ENCODE measurements at regions not wholly inside any gene's neighbourhood (a gene's known extent, or its start where the extent isn't known, plus 50 kb on each side); places are given as distances from the start of the nearest gene placed in this dataset.
"Not testable (repeated sequence)": the region's sequence is repeated elsewhere in the genome, so short reads cannot be mapped to it uniquely, and the experiment has no call there.

DNA sequence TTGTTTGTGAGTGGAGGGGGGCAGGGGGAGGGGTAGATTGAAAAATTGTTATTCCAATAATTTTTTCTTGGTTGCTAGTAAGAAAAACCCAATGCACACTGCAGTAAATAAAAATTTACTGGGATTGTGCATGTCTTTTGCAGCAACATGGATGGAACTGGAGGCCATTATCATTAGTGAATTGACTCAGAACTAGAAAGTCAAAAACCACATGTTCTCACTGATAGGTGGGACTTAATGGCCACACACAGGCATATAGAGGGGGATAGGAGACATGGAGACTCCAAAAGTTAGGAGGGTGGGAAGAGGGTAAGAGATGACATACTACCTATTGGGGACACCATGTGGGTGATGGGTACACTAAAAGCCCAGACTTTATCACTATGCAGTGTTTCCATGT, 67.2 kb downstream of the BUB3 start:
- no peak for DNase-seq

DNA sequence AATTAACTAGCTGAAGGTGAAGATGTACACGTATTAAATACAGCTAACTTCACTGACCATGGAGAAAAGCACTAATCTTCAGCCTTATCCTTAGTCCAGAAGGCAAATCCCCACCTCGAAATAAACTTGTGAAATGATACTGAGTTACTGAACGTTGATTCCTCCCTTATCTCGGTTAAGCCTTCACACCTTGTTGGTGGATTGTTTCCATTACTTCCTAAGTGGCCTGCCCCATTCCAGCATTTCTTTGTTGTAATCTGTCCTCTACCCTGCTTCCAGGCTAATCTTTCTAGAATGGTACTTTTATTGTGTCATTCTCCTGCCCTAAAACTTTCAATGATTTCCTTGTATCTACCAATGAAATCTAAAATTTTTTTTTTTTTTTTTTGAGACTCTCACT, 68.6 kb downstream of the BUB3 start:
- no peak for DNase-seq

DNA sequence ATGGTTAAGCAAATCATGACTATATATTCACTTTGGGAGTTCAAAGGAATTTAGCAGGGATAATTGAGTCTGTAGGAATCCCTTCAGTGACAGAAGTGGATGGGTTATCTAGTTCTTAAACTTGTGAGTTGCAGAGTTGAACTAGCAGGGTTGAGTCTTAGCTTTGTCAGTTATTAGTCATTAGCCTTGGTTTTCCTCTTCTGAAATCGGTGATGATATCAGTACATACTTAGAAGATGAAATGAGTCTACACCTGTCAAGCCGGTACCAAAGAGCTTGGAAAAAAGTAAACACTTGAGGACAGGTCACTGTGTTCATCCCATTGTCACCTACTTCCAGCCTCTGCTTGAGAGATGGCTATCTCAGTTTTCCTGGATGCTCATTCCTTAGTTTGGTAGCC, 73.5 kb downstream of the BUB3 start:
- no peak for DNase-seq

DNA sequence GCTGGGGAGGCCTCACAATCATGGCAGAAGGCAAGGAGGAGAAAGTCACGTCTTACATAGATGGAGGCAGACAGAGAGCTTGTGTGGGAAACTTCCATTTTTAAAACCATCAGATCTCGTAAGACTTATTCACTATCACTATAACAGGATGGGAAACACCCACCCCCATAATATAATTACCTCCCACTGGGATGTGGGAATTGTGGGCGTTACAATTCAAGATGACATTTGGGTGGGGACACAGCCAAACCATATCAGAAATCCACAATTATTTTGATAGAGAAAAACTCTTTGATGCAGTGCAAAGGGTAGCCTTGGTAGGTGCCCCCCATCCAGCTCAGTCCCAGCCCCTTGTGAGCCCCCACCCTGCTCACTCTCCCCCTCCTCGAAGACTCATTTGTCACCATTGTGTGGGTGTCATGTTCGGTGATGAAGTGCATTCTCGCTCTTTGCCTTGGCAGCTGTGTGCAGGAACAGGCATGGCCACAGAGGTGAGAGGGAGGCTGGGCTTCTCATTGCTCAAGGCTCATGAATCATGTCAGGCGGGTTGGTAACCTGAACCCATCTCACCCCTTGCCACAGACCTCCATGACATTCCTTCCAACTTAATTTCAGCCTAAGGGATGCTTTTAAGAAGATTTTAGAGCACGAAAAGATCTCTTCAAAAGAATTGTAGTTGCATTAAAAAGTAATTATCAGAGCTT, 75.9 kb downstream of the BUB3 start:
- no peak for DNase-seq

DNA sequence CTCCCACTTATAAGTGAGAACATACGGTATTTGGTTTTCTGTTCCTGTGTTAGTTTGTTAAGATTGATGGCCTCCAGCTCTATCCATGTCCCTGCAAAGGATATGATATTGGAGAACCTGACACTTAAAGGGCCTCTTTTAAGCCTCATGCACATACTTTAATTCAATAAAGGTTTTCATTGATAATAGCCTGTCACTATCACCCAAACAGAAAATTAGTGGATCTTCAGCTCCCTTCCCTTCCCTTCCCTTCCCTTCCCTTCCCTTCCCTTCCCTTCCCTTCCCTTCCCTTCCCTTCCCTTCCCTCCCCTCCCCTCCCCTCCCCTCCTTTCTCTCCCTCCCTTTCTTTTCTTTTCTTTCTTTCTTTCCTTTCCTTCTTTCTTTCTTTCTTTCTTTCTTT, 78.7 kb downstream of the BUB3 start:
- DNase-seq, result not testable (repeated sequence)

DNA sequence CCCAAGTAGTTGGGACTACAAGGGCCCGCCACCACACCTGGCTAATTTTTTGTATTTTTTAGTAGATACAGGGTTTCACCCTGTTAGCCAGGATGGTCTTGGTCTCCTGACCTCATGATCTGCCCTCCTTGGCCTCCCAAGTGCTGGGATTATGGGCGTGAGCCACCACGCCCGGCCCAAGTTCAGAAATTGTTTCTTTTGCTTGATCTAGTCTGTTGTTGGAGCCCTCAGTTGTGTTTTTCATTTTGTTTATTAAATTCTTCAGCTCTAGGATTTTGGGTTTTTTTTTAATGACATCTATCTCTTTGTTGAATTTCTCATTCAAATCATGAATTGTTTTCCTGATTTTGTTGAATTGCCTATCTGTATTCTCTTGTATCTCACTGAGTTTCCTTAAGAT, 80.8 kb downstream of the BUB3 start:
- DNase-seq, result not testable (repeated sequence)

DNA sequence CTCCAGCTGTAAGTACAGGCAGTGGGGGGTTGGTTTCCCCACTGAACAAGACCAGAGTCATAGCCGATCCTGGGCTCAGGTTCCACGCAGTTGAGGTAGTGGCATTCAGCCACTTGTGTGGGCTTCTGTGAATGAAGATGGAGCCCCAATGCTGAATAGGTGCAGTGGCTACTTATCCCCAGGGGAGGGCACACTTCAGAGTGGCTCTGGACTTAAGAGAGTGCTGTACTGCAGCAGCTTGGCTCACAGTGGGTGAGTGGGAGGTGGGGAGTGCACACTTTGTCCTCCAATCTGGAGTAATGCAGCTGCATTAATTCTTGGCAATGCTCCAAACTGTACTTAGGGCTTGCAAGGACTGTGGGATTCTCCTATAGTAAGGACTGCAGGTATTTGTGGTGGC, 81.9 kb downstream of the BUB3 start:
- DNase-seq, result no peak

DNA sequence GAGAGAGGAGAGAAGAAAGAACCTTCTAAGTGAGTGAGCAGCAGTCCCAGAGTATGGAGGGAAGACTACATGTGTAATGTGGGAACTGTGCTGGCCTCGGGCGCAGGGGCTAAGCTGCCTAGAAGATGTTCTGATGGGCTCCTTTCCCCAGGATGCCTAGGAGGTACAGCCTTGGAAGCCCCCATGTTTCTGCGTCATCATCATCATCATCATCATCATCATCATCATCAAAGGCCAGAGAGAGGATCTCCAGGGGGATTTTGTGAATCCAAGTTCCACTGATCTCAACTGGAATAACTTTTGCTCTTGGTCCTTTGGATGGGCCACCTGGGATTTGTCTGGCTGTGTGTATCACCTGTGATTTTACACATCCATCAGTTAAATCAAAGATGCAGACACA, 86.0 kb downstream of the BUB3 start:
- DNase-seq, result no peak

DNA sequence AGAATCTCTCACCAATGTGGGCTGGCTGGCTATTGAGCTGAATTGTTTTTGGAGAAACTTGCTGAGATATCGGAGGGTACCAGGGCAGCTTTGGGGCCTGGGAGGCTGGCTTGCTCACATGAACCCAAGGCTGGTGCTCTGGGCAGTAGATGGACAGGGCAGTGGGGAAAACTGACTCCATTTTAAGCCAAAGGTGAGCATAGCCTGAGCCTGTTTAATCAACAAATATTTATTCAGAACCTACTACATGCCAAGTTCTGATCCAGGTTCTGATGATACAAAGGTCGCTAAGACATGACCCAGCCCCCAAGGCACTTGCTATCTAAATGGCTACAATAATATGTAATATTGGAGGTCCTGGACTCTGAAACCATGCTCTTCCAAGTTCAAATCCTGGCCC, 86.6 kb downstream of the BUB3 start:
- DNase-seq, result no peak

DNA sequence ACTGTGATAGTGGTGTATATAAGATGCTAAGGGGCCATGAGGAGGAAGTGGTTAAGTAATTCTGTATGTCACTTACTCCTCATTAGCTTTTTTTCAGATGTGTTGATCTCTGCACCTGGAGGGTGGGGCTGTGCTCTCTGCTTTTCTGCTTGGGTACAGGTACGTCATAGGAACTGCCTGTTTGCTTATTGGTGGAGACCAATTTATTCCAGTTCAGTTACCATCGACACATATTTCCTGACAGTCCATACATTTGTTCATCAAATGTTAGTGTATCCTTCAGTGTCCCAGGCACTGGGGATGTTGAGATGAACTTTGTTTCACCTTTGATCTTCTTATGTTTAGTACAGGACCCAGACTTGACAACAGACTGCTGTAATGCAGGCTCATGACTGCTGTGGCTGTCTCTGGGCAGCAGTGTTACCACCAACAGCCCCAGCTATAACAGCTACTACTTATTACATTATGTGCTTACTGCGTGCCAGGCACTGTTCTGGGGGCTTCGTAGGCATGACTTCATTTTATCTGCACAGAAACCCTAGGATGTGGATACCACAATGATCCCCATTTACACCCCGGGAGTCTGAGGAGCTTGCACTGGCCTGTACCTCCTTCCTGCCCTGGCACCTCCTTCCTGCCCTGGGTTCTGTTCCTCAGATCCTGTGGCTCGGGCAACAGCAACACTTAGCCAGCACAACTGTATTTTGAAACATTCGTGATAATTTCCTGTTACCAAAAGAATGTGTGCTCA, 87.4 kb downstream of the BUB3 start:
- peak; percentile 85 for DNase-seq

DNA sequence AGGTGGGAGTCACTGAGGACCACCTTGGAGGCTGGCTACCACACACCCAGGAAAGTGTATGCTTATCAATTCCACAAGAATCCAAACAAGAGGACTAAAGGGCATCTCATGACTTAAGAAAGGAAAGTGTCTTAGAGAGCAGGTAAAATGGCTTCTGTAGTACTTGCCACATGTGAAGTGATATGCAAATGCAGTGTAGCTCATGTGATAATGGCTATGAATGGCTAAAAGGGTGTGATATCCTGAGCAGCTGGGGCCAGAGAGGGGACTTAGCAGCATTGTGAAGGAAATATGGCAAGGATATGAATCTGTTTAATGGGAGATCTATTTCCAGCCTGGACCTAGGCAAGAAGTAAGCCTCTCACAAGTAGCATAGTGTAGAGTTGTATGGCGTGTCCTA, 90.5 kb downstream of the BUB3 start:
- DNase-seq, result no peak

DNA sequence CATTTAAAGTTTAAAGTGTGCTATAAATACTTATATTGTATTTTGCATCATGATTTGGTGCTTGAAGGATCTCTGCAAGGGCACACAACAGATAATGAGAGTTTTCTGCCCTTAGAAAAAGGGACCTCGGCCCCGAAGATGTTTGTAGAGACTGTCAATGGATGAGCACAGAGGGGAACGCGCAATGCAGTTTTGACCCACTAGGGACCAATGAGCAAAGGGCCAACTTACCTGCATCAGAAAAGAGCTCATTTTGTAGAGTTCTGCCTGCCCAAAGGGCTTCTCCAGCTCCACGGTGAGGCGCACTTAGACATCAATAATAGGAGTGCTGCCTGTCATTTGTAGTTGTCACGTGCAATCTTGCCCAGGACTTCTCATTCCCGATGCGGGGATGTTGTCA, 91.1 kb downstream of the BUB3 start:
- DNase-seq, result no peak

DNA sequence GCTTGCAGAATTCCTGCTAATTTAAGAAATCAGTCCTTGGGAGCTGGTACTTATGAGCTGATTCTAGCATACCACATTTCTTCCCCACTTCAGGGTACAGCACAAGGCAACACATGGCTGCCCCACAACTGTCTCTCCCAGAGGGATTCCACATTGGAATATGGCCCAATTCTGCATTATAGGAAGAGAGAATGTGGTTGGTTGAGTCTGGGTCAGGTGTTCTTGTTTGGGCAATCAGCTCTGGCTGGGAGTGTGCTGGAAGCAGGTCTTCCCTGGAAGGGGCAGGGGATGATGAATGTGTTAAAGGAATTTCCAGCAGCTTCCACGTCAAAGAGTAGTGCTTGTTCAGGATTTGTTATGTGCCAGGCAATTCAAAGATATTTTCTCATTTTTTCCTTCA, 95.7 kb downstream of the BUB3 start:
- no peak for DNase-seq

DNA sequence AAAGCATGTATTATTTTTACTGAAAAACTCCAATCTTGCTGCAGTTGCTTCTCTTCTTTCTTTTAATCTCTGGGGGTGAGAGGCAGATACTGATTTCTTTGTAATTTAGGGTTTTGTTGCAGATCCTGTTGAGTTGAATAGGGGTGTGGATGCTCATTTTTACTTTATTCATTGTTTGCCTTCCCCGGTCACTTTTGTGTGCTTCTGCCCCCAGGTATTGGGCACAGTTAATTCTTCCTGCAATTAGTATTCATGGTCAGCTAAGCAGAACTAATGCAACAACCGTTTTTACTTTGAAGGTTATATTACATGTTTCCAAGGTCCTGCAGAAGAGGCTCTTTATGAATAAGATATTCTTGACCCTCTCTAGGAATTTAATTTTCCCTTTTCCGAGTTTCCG, 96.4 kb downstream of the BUB3 start:
- DNase-seq, result no peak

DNA sequence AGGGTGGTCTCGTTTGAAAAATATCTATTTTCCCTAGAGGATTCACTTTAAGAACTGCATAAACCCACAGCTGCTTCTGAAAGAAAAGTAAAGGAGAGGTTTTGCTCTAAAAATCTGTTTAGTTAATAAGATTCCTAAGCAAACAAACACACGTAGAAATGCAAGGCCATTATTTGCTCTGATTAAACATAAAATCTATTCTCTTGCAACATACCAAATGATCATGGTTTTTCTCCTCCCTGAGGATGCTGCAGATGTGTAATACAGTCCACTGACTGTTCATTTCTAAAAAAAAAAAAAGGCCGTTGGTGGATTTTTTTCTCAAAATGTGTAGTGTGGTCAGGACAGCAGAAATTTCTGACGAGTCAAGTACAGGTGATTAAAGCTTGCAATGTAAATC, 98.6 kb downstream of the BUB3 start:
- no peak for DNase-seq

DNA sequence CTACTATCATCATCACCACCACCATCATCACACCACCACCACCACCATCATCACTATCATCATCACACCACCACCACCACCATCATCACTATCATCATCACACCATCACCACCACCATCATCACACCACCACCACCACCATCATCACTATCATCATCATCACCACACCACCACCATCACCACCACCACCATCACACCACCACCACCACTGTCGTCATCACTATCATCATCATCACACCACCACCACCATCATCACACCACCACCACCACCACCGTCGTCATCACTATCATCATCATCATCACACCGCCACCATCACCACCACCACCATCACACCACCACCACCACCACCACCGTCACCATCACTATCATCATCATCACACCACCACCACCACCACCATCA, 100.1 kb downstream of the BUB3 start:
- peak; percentile 7 for DNase-seq

DNA sequence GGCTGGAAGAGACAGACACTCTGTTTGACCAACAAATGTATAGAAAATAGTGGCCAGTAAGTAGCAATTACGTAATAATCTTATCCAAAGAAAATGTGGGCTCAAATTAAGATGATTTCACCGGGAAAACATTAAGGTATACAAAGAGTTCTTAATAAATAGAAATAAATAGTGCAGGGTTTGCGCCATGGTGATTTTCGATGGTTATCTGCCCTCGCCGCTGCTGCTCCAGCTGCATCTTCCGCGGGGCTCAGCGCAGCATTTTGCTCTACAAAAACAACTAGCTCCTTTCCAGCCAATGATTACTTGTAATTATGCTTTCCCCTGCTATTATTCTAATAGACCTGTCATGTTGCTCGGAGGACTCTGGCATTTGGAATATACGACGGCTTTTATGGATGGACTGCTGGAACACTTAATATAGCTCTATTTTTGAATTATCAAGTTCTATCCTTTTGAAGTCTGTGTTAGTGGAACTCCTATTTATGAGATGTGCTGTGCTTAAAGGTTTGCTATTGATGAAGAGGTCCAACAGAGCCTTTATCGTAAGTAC, 103.8 kb downstream of the BUB3 start:
- DNase-seq, result no peak

DNA sequence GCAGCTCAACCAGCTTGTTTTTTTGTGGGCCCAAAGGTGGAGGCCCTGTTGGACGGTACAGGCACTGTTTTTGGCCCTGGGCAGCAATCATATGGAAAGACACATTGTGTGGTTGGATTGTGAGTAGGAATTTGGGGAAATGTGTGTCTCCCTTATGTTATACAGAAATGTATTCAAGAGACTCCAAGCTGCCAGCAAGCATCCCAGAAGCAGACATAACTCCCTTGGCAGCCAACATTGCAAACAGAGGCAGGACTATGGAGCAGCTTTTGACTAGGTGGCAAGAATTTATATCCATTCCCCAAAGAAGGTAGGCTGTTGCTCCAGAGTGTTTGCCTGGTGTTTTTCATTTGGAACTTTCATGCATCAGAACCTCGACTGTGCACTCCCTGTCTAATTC, 104.9 kb downstream of the BUB3 start:
- DNase-seq, result no peak

DNA sequence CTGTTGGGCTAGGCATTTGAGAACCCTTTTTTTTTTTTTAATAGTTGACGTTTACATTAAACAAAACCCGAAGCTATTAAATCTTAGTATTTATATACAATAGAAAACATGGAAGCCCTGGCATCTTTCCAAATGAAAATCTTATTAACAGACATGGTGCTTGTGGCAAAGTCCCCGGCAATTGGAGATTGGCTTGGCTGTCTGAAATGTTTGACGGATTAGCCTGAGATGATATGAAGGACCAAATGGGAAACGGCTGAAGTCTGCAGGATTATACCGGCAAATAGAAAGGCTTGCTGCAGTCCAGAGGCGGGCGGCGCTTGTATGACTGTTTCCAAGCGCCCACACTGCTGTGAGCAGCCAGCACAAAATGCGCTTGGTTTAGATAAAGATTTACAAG, 105.6 kb downstream of the BUB3 start:
- no peak for DNase-seq

DNA sequence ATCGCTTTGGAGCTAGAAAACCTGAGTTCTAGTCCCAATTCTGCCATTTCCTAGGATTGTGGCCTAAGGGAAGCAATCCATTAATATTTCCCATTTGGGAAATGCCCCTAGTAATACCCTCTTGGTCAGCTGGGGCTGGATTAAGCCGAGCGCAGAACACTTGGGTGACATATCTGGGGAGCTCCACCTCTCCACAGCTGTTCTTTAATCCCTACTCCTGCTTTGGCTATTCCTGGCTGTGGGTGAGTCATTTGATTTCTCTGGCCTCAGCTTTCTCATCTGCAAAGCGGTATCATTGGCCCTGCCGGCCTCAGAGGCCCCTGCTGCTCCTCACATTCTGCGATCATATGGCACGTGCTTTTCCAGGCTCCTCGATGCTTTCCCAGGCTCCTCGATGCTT, 108.3 kb downstream of the BUB3 start:
- DNase-seq, result no peak

DNA sequence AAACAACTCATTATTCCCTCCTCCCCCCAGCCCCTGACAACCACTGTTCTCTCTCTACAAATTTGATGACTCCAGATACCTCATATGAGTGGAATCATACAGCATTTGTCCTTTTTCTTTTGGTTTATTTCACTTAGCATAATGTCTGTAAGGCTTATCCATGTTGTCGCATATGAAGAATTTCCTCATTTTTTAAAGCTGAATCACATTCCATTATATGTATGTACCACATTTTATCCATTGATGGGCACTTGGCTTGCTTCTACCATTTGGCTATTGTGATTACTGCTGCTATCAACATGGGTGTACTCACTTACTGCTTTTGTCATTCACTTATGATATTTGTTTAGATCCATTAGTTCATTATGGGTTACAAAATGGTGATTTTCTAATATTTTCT, 112.8 kb downstream of the BUB3 start:
- DNase-seq, result no peak

DNA sequence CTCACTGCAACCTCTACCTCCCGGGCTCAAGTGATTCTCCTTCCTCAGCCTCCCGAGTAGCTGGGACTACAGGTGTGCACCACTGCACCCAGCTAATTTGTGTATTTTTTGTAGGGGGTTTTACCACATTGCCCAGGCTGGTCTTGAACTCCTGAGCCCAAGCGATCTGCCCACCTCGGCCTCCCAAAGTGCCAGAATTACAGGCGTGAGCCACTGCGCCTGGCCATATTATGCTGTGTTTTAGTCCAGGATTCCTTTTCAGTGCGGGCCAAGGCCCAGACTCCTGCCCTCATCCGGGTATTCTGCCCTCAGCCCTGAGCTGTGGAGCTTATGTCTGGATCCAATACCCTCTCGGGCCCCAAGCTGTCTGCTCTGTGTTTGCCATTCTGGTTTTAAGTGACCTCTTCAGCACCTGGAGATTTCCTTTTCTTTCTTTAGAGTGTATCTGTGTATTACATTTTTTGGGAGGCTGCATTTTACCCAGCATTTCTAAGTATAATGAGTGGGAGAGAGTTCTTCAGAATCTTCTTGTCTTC, 114.9 kb downstream of the BUB3 start:
- DNase-seq, result no peak

DNA sequence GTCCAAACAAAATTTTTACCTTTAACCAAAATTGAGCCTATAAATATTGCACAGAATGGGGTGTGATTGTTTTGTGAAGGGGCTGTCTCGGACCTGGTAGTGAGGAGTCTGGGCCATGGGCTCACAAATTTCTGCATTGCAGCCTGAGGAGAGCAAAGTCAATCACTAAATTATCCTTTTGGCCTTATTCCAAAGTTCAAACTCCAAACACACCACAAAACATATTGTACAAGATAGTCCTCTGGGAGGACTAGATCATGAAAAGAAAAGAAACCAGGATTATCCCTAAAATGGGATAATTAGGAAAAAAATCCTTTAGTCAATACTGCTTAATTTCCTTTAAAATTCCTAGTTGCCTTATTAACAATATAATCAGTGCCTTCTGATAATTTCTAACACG, 115.5 kb downstream of the BUB3 start:
- no peak for DNase-seq

DNA sequence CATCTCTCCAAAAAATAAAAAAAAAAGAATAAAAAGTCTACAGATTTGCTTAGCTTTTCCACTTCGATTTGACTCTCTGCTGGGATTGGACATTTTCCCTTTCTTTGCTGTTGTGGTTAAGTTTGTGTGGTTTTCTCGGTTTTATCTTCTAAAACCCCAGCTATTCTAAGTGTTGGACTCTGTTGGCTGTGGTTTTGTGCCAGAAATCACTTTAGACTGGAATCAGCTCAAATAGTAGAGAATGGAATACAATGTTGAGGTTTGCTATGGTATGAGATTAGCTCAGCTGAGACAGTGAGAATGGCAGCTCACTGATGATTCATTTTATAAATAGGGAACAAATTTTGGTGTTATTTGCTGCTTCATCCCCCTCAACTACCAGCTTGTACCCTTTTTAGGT, 116.0 kb downstream of the BUB3 start:
- no peak for DNase-seq
